ENCODE measurements at regions not wholly inside any gene's neighbourhood (a gene's known extent, or its start where the extent isn't known, plus 50 kb on each side); places are given as distances from the start of the nearest gene placed in this dataset.

GRCh38 chr13:50152655-50153309, 137.5 kb downstream of the KCNRG start:
- Mint-ChIP-seq H3K36me3 (ENCODE audit: insufficient read depth, unreplicated experiment) (no peaks in the 10 kb centered on the region), H3K27me3 (ENCODE audit: insufficient read depth, unreplicated experiment) (no peaks in the 10 kb centered on the region), H3K4me3 (ENCODE audit: unreplicated experiment) (peak overlapping the region; percentile 53), H3K9me3 (ENCODE audit: unreplicated experiment) (no peaks in the 10 kb centered on the region), H3K4me1 (ENCODE audit: insufficient read depth, unreplicated experiment) (peaks cover 17% of the 10 kb centered on the region), H3K27ac (ENCODE audit: low read depth, unreplicated experiment) (no peak overlapping the region)
- DNase-seq (ENCODE audit: unreplicated experiment): no peak
- no TSS peak for BruUV-seq (replicated peaks)
- intact Hi-C loops (cut with micrococcal nuclease): no loop called here
- ChIA-PET CTCF (no interaction called here), POLR2A (interaction anchor here (0.6 to 2.0 kb wide), 2 partner anchors 28 to 736 kb away, joined by 4 to 11 read pairs; no protein-coding TSS in a partner anchor)
- TF ChIP-seq CTCF (IDR thresholded peaks at IDR 0.05; ENCODE audit: unreplicated experiment): no peak

GRCh38 chr13:50153401-50153800, 138.2 kb downstream of the KCNRG start:
- Mint-ChIP-seq H3K36me3 (ENCODE audit: insufficient read depth, unreplicated experiment) (no peaks in the 10 kb centered on the region), H3K9me3 (ENCODE audit: unreplicated experiment) (no peaks in the 10 kb centered on the region), H3K4me1 (ENCODE audit: insufficient read depth, unreplicated experiment) (peaks cover 17% of the 10 kb centered on the region), H3K4me3 (ENCODE audit: unreplicated experiment) (no peak overlapping the region), H3K27ac (ENCODE audit: low read depth, unreplicated experiment) (no peak overlapping the region), H3K27me3 (ENCODE audit: insufficient read depth, unreplicated experiment) (no peaks in the 10 kb centered on the region)
- ChIA-PET POLR2A (interaction anchor here (0.6 to 2.0 kb wide), 3 partner anchors 26 to 66 kb away, joined by 3 to 11 read pairs (median 4); no protein-coding TSS in a partner anchor), CTCF (no interaction called here)
- intact Hi-C loops (cut with micrococcal nuclease): no loop called here
- BruUV-seq (replicated peaks): no TSS peak
- TF ChIP-seq CTCF (IDR thresholded peaks at IDR 0.05; ENCODE audit: unreplicated experiment): no peak
- no peak for DNase-seq (ENCODE audit: unreplicated experiment)

- CTCF ChIA-PET: interaction anchor here (0.6 kb wide), 1 partner anchor 69 kb away, joined by 3 read pairs; no protein-coding TSS in a partner anchor
- Mint-ChIP-seq H3K36me3 (ENCODE audit: insufficient read depth, unreplicated experiment) (no peaks in the 10 kb centered on the region), H3K4me3 (ENCODE audit: unreplicated experiment) (no peak overlapping the region), H3K9me3 (ENCODE audit: unreplicated experiment) (no peaks in the 10 kb centered on the region), H3K4me1 (ENCODE audit: insufficient read depth, unreplicated experiment) (peaks cover 17% of the 10 kb centered on the region), H3K27ac (ENCODE audit: low read depth, unreplicated experiment) (no peak overlapping the region), H3K27me3 (ENCODE audit: insufficient read depth, unreplicated experiment) (no peaks in the 10 kb centered on the region)
- no peak for DNase-seq (ENCODE audit: unreplicated experiment)
- POLR2A ChIA-PET: interaction anchor here (0.6 to 2.0 kb wide), 3 partner anchors 27 to 66 kb away, joined by 3 to 11 read pairs (median 4); no protein-coding TSS in a partner anchor
- TF ChIP-seq CTCF (IDR thresholded peaks at IDR 0.05; ENCODE audit: unreplicated experiment): no peak
- BruUV-seq (replicated peaks): no TSS peak
- intact Hi-C loops (cut with micrococcal nuclease): no loop called here
These were observed 138.6 kb downstream of the KCNRG start for GRCh38 chr13:50153876-50154275.

- Mint-ChIP-seq H3K9me3 (ENCODE audit: unreplicated experiment) (no peaks in the 10 kb centered on the region), H3K36me3 (ENCODE audit: insufficient read depth, unreplicated experiment) (no peaks in the 10 kb centered on the region), H3K4me1 (ENCODE audit: insufficient read depth, unreplicated experiment) (peaks cover 17% of the 10 kb centered on the region), H3K4me3 (ENCODE audit: unreplicated experiment) (no peak overlapping the region), H3K27me3 (ENCODE audit: insufficient read depth, unreplicated experiment) (no peaks in the 10 kb centered on the region), H3K27ac (ENCODE audit: low read depth, unreplicated experiment) (no peak overlapping the region)
- TF ChIP-seq CTCF (IDR thresholded peaks at IDR 0.05; ENCODE audit: unreplicated experiment): no peak
- CTCF ChIA-PET: interaction anchor here (0.6 kb wide), 1 partner anchor 70 kb away, joined by 3 read pairs; no protein-coding TSS in a partner anchor
- POLR2A ChIA-PET: interaction anchor here (1.2 kb wide), 1 partner anchor 28 kb away, joined by 3 read pairs; no protein-coding TSS in a partner anchor
- intact Hi-C loops (cut with micrococcal nuclease): no loop called here
- DNase-seq (ENCODE audit: unreplicated experiment): no peak
- no TSS peak for BruUV-seq (replicated peaks)
These were observed 139.5 kb downstream of the KCNRG start for GRCh38 chr13:50154697-50155096.
